Activated T-helper 1 cell treated with Interleukin-2 at 50 U/mL for 16 hours (primary cell): ENCODE measurements at regions not wholly inside any gene's neighbourhood (a gene's known extent, or its start where the extent isn't known, plus 50 kb on each side); places are given as distances from the start of the nearest gene placed in this dataset.
"Not testable (repeated sequence)": the region's sequence is repeated elsewhere in the genome, so short reads cannot be mapped to it uniquely, and the experiment has no call there.

Experiments used
- DNase-seq: peaks from one replicate; pipeline ENCODE4 v3.0.0-alpha.2; 2020; ENCODE audit warnings: low read depth

DNA sequence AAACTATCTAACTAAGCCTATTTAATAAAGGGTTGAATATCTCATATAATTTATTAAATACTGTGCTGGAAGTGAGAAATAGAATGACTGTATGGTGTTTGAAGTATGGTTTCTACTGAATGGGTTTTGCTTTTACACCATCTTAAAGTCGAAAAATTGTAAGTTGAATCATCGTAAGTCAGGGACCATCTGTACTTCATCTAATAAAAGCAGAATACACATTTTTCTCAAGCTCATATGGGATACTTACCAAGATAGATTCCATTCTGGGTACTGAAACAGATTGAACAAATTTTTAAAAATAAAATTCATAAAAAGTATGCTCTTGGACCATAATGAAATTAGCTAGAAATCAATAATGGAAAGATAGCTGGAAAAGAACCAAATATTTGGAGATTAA lies 285.4 kb downstream of the CXCL12 start:
- no peak for DNase-seq

- not testable (repeated sequence) for DNase-seq
Observed at GRCh38 chr10:44096217-44096616, 288.7 kb downstream of the CXCL12 start.

DNA sequence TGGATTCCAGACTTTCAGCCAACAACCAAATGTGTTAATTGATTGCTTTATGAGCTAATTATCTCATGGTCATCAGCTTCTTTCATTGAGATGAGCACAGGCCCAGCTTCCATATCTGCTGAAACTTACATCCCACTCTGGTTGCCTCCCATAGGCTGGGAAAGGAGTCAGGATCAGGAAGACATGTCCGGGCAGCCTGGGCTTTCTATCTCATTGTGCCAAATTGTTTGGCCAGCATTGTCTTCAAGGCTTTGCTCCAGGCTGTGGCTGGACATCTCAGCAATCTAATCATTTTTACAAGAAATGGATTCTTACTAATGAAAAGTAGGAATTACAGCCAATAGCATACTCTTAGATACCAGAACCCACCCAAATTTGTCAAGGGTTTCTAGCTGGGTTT lies 295.2 kb downstream of the CXCL12 start:
- no peak for DNase-seq

DNA sequence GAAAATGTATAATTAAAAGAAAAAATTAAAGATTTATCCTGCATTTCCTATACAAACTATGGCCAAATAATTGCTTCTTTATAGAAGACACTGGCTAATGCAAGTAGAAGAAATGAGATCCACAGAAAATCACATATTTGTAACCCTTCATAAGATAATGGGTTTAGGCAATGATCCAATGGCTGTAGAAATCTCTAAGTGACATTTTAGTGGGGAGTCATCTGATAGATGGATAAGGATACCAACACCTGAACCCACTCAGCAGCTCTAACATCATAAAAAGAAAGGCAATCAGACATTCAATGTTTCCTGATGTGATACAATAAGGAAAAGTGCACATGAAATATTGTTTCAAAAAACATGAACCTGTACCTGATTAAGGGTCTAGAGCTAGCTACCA lies 297.5 kb downstream of the CXCL12 start:
- DNase-seq, result no peak

DNA sequence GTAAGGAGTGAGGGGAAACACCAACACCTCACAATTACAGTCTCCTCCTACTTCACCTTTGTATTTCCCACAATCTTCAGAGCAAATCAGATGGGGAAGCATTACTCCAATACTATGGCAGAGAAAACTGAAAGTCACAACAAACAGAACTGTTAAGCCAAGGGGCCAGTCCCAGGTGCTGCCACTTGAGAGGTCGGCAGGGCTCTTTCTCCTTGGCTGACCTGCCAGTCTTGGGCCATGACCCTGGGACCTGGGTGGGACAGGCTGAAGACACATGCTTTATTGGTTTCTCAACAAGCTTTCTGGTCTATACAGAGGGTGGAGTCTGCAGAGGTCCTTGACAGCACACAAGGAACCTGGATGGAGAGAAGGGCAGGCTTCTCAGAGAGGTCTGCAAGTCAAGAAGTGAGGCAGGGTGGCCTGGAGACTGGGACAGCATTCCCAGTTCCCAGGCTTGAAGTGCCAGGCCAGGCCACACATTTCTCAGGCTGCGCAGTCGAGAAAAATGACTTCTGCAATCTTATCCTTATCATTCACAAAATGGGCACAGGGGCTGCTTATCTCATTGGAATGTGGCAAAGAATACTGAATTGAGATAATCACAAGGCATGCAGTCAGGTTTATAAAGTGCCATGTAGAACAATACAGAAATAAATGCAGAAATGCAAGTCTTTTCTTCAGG lies 301.0 kb downstream of the CXCL12 start:
- DNase-seq, result no peak

DNA sequence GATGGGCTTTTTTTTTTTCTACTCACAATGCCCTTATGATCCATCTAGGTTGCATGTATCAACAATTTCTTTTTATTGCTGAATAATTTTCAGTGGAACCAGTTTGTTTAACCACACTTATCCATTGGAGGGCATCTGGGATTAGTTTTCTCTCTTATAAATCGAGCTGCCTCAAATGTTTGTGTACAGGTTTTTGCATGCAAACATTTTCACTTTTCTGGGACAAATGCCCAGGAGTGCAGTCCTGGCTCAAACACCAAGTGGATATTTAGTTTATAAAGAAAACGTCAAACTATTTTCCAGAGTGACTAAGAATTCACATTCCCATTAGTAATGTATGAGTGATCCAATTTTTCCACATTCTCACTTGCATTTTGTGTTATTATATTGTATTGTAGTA lies 313.4 kb downstream of the CXCL12 start:
- DNase-seq, result no peak

DNA sequence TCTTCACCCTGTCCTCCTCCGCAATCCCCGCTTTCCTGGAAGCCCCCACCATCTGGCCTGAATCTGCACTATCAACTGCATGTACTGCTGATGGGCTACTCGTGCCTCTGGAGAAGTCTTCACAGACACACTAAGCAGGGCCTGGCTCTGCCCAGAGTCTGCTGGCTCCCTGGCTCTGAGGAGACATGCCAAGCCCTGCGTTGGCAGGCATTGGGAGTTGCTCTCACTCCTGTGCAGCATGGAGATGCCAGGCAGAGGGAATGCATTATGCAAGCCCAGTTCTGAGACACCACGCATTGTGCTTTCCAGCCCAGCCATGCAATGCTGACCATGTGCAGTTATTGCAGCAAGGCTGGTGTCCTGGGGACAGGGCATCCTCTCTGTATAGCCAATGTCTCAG lies 314.6 kb downstream of the CXCL12 start:
- no peak for DNase-seq

GRCh38 chr10:44069573-44069972 lies 315.3 kb downstream of the CXCL12 start:
- DNase-seq, result no peak

- no peak for DNase-seq
Observed at GRCh38 chr10:44068716-44069482, 316.0 kb downstream of the CXCL12 start.

DNA sequence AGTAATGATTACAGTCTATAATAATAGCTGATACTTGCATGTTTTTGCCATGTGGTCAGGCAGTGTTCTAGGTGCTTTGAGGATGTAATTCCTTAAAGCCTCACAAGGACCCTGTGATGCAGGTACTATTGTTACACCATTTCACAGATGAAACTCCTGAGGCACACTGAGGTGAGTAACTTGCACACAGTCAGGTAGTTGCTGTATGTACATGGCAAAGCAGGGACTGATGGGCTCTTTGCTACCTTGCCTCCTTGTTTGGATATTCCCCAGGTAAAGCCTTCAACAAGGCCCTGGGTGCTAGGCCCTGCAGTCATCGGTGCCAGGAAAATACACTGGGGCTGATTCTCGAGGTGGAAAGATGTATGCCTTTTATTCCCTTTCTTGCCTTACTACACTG lies 317.5 kb downstream of the CXCL12 start:
- no peak for DNase-seq

- DNase-seq, result no peak
Observed at GRCh38 chr10:44066527-44067255, 318.2 kb downstream of the CXCL12 start.

GRCh38 chr10:44065788-44066526 lies 318.9 kb downstream of the CXCL12 start:
- DNase-seq, result no peak

DNA sequence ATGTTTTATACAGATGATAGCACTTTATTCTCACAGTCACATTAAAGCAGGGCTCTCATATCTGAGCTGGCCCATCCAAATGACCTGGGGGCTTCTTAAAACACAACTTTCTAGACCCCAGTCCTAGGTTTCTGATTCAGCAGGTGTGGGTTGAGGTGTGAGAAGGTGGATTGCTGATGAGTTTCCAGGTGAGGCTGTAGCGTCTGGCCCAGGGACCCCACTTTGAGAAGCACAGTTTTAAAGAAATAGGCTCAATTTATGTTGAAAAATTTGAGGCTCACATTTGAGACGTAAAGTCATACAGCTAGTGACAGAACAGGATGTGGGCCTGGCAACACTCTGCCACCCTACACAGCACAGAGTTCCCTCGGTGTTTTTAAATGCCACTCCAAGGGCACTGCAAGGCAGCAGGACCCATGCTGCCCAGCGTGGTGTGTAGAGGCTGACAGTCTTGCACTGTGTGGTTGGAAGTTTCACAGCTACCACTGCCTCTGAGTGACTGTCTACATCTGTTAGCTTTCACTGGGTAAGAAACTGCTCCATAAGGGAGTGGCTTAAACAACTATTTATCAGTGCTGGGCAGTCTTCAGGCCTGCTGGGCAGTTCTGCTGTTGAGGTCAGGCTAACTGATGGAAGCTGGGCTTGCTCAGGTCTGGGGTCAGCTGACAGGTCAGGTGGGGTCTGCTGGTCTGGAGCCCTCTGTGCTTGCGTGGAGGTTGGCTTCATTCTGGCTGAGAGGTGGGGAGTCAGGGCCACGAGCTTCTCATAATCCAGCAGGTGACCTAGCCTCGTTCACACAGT lies 319.7 kb downstream of the CXCL12 start:
- DNase-seq, result no peak

DNA sequence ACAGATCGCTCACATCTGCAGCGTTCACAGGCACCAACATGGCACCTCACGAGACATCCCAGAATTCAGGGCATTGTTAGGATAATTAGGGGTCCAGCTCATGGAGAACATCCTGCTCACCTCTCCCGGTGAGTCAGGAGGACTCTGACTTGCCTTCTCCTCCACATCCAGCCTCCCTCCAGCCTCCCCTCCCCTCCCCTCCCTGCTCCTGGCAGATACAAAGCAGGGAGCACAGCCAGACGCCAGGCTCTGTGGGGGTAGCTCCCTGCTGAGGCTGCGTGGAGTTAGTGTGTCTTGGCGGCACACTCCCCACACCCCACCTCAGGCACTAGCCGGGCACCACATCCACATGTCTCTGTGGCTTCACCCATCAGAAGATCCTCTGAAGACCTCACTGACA lies 320.6 kb downstream of the CXCL12 start:
- DNase-seq, result no peak

- DNase-seq, result no peak
Observed at GRCh38 chr10:44063686-44064085, 321.2 kb downstream of the CXCL12 start.

DNA sequence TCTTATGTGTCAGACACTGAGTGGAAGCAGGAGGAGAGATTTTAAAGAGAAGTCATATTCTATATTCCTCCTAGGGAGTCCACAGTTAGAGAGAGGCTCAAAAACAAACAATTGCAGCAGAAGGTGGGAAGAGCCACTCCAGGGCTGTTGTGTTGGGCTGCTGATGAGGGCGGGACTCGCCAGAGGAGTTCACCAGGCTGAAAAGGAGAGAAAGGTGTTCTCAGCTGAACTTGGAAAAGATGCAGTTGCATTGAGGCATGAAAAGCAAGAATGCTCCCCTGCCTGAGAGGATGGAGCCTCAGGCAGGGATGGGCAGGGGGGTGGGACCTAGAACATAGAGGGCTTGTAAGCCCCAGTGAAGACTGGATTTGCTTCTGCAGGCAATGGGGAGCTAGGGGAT lies 324.2 kb downstream of the CXCL12 start:
- no peak for DNase-seq

- DNase-seq, result no peak
Observed at GRCh38 chr10:44060221-44060620, 324.7 kb downstream of the CXCL12 start.

GRCh38 chr10:44058259-44058658 lies 326.6 kb downstream of the CXCL12 start:
- no peak for DNase-seq

DNA sequence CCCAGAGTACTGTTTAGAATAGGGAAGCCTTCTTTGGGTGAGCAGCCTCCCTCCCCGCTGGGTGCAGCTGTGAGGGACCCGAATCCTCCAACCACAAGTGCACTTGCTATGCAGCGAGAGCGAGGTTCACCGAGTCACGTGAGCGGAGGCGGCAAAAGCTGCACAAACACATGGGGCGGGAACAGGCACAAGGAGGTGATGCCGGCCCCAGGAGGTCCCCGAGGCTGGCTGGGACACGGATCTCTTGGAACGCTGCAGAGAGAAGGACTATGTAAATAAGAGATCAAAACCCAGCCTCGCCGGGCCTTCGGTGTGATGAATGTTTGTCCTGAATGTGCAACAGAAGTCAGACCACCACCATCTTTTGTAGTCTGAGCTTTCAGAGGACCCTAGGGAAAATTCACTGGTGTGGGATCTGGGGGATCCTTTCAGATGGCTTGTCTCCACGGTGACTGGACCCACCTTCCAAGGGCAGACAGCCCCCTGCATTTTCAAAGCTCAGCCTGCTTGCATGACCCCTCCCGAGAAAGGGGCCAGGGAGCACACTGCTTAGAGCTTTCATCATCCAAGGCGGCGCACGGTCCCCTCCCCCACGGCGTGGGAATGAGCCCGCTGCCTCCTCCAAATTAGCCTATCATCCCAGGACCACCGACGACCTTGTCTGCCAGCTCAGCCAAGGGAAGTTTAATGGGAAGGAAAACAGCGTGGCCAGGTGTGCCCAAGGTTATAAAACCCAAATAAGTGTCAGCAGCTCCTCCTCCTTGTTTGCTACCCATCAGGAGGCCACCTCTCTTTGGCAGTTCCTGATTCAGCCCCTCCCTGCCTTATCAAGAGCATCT lies 327.7 kb downstream of the CXCL12 start:
- DNase-seq, result no peak

GRCh38 chr10:44056206-44056605 lies 328.7 kb downstream of the CXCL12 start:
- DNase-seq, result no peak

DNA sequence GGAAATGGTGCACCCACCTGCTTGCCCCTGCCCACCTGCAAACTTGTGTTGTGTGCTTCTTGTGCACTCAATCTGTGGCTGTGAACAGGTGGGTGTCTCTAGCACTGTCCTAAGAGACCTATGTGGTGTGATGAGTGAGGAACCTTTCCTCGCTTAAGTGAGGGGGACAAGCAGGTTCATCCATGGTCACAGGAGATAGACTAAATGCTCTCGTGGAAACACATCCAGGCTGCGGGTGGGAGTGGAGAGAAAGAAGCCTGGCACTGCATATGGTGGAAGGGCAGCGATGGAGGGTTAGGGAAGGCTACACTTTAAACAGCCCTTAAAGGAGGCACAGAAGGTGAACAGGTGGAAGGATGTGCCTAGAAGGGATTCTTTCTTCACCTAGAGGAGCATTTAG lies 330.9 kb downstream of the CXCL12 start:
- DNase-seq, result no peak
